Activated T-cell treated with anti-CD3 and anti-CD28 coated beads for 24 hours (primary cell): ENCODE measurements at regions not wholly inside any gene's neighbourhood (a gene's known extent, or its start where the extent isn't known, plus 50 kb on each side); places are given as distances from the start of the nearest gene placed in this dataset.
"Not testable (repeated sequence)": the region's sequence is repeated elsewhere in the genome, so short reads cannot be mapped to it uniquely, and the experiment has no call there.

ENCODE experiments used
- DNase-seq: peaks from one replicate; pipeline ENCODE4 v3.0.0-alpha.2; 2020; ENCODE audit warnings: low read depth

- DNase-seq = no peak
Measured at GRCh38 chr1:30151119-30151518, 572.3 kb downstream of the MATN1 start.

DNA sequence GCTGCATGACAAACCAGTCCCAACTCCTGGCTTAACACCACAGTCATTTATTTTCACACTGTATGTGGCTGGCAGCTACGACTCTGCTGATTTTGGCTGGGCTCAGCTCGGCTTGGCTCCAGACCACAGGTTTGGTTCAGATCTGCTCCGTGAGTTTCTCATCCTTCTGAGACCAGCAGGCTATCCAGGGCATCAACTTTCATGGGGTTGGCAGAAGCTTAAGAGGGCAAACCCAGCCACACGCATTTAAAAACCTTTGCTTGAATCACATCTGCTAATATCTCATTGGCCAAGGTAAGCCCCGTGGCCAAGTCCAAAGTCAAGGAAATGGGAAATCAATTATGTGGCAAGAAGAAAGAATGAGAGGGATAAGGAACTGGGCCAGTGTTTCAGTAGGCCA, 574.2 kb downstream of the MATN1 start:
- no peak for DNase-seq

DNA sequence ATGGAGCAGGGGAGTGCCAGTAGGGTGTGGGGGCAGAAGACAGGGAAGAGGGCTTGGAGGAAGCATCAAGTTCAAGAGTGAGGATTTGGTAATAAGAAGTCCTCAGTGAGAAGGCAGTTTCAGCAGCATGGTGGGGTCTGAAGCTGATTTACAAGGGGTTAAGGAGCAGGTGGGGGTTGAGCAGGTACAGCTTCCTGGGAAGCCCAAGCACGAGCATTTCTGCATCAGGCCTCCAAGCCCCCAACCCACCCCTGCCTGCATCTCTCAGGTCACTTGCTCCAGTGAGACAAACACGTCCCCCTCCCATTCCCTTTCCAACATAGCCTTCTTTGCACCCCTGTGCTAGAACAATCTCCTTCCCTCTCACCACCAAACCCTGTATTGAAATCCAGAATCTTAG, 574.7 kb downstream of the MATN1 start:
- no peak for DNase-seq

DNA sequence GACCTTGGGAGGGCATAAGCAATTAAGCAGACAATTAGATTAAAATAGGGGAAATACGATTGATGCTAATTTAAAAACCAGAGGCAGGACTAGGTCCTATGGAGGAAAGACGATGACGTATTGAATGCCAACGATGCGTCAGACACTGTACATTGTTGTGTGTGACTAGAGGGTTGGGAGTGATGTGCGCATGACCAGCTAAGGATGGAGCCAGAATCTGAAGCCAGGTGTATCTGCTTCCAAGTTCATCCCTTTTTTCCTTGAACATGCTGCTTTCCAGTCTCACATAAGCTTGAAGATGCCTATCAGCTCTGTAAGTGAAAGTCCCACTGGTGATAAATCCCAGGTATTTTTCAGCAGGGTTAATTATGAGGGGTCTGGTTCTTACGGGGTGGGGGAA, 576.2 kb downstream of the MATN1 start:
- no peak for DNase-seq

DNA sequence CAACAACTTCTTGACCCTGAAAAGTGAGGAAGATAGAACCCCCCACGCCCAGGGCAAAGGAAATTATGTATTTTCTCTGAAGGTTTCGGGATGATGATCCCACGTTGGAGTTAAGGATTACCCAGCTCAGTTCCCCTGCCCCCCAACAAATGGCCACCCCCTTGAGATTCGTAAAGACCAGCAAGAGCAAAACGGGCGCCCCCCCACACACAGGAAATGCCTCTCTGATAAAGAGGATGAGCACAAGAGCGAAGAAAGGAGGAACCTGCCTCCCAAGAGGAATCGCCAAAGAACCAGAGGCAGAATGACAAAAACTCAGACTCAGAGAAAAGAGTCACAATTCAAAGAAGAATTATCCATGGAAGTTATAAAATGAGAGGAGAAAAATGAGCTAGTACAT, 576.9 kb downstream of the MATN1 start:
- no peak for DNase-seq

GRCh38 chr1:30145723-30146303, 577.6 kb downstream of the MATN1 start:
- no peak for DNase-seq

- DNase-seq = no peak
Measured at GRCh38 chr1:30144831-30145230, 578.6 kb downstream of the MATN1 start.

GRCh38 chr1:30143517-30143916, 579.9 kb downstream of the MATN1 start:
- DNase-seq = no peak

DNA sequence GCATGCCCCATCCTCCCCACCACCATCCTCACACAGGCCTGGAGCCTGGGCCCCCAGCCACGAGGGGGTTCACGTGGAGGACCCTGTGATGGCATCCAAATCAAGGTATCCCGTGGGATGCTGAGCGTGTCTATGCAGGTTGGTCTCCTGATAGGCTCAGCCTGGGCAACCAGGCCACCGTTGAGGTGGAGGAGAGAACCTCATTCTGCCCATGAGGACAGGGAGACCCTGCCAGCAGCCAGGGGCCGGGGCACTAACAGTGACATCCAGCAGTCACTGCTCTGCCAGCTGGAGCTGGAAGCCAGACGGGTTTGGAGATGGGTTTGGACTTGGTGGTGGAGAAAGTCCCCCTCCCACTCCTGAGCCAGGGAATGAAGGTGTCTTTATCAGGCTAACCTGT, 582.8 kb downstream of the MATN1 start:
- no peak for DNase-seq

- no peak for DNase-seq
Measured at GRCh38 chr1:30138891-30139290, 584.5 kb downstream of the MATN1 start.

- DNase-seq = no peak
Measured at GRCh38 chr1:30137001-30137400, 586.4 kb downstream of the MATN1 start.

DNA sequence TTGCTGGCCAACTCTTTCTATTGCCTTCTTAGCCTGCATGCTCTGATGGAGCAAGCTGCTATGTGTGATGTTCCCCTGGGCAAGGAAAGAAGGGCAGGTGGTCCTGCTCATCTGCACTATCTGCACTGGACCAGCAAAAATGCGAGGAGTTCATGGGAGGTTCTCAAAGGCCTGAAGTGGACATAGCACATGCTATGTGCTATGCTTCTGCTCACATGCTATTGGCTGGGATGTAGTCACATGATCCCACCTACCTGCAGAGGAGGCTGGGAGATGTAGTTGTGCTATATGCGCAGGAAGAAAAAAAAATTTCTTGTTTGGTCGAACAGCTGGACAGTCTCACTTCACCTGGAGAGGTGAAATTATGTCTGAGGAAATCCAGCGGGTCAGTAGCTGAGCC, 587.7 kb downstream of the MATN1 start:
- DNase-seq = no peak

GRCh38 chr1:30134466-30135217, 588.7 kb downstream of the MATN1 start:
- DNase-seq = no peak

GRCh38 chr1:30133414-30134055, 589.9 kb downstream of the MATN1 start:
- DNase-seq = no peak

- no peak for DNase-seq
Measured at GRCh38 chr1:30132602-30133286, 590.6 kb downstream of the MATN1 start.

- not testable (repeated sequence) for DNase-seq
Measured at GRCh38 chr1:30130566-30130965, 592.8 kb downstream of the MATN1 start.

DNA sequence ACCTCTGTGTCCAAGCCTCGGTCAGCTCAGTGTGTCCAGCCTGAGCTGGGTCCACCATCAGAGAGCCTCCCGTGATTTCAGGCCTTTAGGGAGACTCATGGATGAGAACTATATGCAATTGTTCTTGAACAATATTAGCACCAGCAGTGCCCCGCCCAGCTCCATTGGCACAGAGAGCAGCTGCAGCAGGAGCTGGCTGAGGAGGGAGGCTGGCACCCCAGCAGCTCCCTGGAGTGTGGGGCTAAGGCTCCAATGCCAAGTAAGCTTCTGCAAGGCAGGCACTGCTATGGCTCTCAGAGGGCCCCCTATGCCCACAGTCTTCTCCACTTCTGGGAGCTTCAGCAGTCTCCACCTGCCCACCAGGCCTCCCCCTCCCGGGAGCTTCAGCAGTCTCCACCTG, 593.3 kb downstream of the MATN1 start:
- no peak for DNase-seq

DNA sequence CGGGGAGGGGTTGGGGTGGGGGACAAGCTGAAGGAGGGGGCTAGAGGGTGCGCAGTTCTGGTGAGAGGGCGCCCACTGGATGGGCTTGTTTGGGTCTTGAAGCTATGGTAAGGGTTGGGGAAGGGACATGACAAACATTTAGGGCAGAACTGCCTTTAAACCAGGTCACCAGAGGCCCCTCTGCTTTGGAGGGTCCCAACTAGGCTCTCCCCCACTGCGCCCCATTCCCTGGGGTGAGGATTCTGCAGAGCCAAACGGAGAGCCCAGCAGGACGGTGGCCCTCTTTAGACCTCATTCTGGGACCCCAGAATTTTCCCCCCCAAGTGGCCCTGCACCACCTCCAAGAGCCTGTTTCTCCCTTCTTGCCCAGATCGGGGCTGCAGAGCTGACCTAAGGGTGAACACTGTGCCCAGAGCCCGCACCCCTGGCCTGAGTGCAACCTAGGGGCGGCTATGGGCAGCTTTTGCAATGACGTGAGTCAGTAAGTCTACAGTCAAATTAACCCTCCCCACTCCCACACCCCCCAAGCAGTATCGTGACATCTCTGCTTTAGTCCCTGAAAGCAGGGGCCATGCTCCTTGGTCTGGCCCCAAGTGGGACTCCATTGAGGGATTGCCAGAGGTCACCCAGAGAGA, 593.8 kb downstream of the MATN1 start:
- DNase-seq = no peak

- DNase-seq = no peak
Measured at GRCh38 chr1:30129001-30129408, 594.4 kb downstream of the MATN1 start.

- no peak for DNase-seq
Measured at GRCh38 chr1:30126848-30127247, 596.5 kb downstream of the MATN1 start.

GRCh38 chr1:30125821-30126170, 597.6 kb downstream of the MATN1 start:
- no peak for DNase-seq

DNA sequence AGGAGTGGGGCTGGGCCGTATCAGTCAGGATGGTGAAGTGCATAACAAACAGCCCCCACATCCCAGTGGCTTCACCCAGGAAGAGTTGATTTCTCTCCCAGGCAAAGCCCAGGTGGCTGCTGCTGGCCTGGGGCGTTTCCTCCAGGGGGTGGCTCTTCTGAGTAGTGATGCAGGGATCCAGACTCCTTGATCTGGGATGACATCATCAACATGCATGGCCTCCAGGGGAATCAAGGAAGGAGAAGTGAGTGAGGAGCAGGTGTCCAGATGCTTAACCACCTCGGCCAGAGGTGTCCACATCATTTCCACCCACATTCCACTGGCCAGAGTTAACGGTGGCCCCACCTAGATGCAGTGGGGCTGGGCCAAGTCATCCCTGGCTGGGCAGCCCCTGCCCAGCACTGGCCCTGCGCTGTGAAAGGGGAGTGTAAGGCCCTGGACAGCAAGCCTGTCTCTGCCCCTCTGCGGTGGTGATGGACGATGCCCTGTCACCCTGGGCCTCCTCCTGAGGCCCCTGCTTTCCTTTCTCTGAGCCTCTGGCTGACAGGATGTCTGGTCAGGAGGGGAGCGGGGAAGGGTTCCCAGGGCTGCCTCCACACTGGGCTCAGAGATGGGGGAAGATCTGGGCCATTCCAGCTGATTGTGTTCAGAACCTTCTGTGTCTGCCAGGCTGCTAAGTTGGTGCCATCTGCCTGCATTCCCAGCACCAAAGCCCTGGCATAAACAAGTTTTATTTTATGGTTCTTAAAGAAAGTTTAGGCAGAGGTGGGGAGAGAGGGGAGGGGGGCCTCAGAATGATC, 598.2 kb downstream of the MATN1 start:
- DNase-seq = no peak
